ENCODE measurements at regions not wholly inside any gene's neighbourhood (a gene's known extent, or its start where the extent isn't known, plus 50 kb on each side); places are given as distances from the start of the nearest gene placed in this dataset.

DNA sequence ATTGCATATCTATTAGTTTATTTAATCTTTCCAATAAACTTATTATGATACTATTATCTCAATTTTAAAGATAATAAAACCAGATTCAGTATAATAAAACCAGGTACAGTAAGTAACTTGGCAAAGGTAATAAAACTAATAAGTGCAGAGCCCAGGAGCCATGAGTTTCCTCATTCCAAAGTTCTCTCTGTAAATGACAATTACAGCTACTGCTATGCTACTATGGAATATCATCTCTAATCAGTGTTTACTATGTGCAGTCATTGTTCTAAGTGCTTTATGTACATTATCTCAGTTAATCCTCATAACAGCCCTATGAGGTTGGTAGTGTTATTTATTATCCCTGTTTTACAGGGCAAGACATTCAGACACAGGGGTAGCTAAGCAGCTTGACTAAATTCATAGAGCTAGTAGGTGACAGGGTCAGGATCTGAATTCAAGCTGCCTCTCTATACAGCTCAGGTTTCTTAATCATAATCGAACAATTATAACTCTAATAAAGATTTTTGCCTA, 285.0 kb upstream of the PITX2 start:
- TF ChIP-seq EZH2 (optimal IDR thresholded peaks at IDR 0.05; ENCODE audit: low read depth, low read length) (no peak), CTCF (IDR thresholded peaks at IDR 0.05; ENCODE audit: low read length) (no peak), EZH2phosphoT487 (IDR thresholded peaks at IDR 0.05; ENCODE audit: low read length) (no peak)

DNA sequence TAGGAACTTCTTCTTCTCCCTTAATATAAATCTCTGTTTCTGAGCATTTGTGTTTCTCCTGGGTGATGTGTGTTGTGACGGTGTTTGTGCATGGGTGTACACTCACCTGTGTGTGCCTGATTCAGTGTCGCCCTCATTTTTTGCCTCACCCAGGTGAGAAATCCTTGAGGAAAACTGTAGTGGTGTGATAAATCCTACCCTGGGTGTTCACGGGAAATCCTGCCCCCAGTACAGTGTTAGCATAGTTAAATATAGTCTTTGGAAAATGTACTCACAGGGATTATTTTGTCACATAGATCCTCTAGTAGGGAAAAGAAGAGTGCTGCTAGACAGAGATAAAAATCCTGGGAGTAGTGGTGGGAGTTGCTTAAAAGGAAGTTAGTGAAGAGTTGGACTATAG, 291.9 kb upstream of the PITX2 start:
- H3K79me2 ChIP-seq (ENCODE audit: low read length) = no peaks in the 10 kb centered on the region
- H3K9ac ChIP-seq (ENCODE audit: low read length) = no peak overlapping the region
- no peak for TF ChIP-seq EZH2phosphoT487 (IDR thresholded peaks at IDR 0.05; ENCODE audit: low read length)
- TF ChIP-seq EZH2 (optimal IDR thresholded peaks at IDR 0.05; ENCODE audit: low read depth, low read length) = no peak
- no peak for TF ChIP-seq CTCF (IDR thresholded peaks at IDR 0.05; ENCODE audit: low read length)
- H3K4me2 ChIP-seq (ENCODE audit: low read depth, low read length) = no peak overlapping the region
- H2AFZ ChIP-seq (ENCODE audit: low read length) = no peak overlapping the region
- H3K9me2 ChIP-seq (replicated peaks; ENCODE audit: insufficient read depth, low read length) = no peaks in the 10 kb centered on the region
- H3K27me3 ChIP-seq (replicated peaks; ENCODE audit: insufficient read depth, low read length) = no peaks in the 10 kb centered on the region
- H3K9me3 ChIP-seq (replicated peaks; ENCODE audit: insufficient read depth, low read length) = no peaks in the 10 kb centered on the region
- no peaks in the 10 kb centered on the region for H3F3A ChIP-seq (ENCODE audit: insufficient read depth, low read length)
- no peak for DNase-seq
- H3K4me1 ChIP-seq (ENCODE audit: low read length) = no peaks in the 10 kb centered on the region
- no peaks in the 10 kb centered on the region for H3K36me3 ChIP-seq (replicated peaks; ENCODE audit: insufficient read depth, low read length)
- H3K4me3 ChIP-seq (ENCODE audit: low read length) = no peak overlapping the region
- H3K27ac ChIP-seq (ENCODE audit: low read length) = no peak overlapping the region
- H4K20me1 ChIP-seq (ENCODE audit: insufficient read depth, low read length) = no peaks in the 10 kb centered on the region

More for the DNA sequence above, 285.0 kb upstream of the PITX2 start:
- Histone ChIP-seq H3K4me2 (ENCODE audit: low read depth, low read length) (no peak overlapping the region), H3K27ac (ENCODE audit: low read length) (no peak overlapping the region), H3K27me3 (replicated peaks; ENCODE audit: insufficient read depth, low read length) (no peaks in the 10 kb centered on the region), H3K9me3 (replicated peaks; ENCODE audit: insufficient read depth, low read length) (no peaks in the 10 kb centered on the region), H3K4me1 (ENCODE audit: low read length) (no peaks in the 10 kb centered on the region), H4K20me1 (ENCODE audit: insufficient read depth, low read length) (no peaks in the 10 kb centered on the region), H3K9me2 (replicated peaks; ENCODE audit: insufficient read depth, low read length) (no peaks in the 10 kb centered on the region), H3K79me2 (ENCODE audit: low read length) (no peaks in the 10 kb centered on the region), H3K4me3 (ENCODE audit: low read length) (no peak overlapping the region), H2AFZ (ENCODE audit: low read length) (no peak overlapping the region), H3F3A (ENCODE audit: insufficient read depth, low read length) (no peaks in the 10 kb centered on the region), H3K36me3 (replicated peaks; ENCODE audit: insufficient read depth, low read length) (no peaks in the 10 kb centered on the region), H3K9ac (ENCODE audit: low read length) (no peak overlapping the region)
- no peak for DNase-seq

DNA sequence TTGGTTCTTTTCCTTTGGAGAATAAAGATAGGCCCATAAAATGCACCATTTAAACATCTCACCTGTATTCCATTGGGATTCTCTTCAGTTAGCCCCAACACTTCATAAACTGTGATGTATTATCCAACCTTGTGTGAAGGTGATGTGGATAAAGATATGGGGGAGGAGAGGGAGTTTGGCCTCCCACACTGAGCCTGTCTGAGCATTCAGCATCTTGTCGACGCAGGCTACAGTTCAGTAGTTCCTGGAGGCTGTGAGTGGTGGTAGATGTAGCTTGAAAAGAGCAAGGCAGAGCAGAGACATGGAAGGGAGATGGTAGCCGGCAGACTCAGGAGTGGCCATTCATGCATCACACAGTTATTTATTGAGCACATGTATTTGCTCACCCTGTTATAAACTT, 292.4 kb upstream of the PITX2 start:
- Histone ChIP-seq H3K9ac (ENCODE audit: low read length) (no peak overlapping the region), H3K4me3 (ENCODE audit: low read length) (no peak overlapping the region), H2AFZ (ENCODE audit: low read length) (no peak overlapping the region), H3K9me2 (replicated peaks; ENCODE audit: insufficient read depth, low read length) (no peaks in the 10 kb centered on the region), H3K4me1 (ENCODE audit: low read length) (no peaks in the 10 kb centered on the region), H3K27me3 (replicated peaks; ENCODE audit: insufficient read depth, low read length) (no peaks in the 10 kb centered on the region), H3K79me2 (ENCODE audit: low read length) (no peaks in the 10 kb centered on the region), H3K9me3 (replicated peaks; ENCODE audit: insufficient read depth, low read length) (no peaks in the 10 kb centered on the region), H4K20me1 (ENCODE audit: insufficient read depth, low read length) (no peaks in the 10 kb centered on the region), H3K27ac (ENCODE audit: low read length) (no peak overlapping the region), H3K4me2 (ENCODE audit: low read depth, low read length) (no peak overlapping the region), H3K36me3 (replicated peaks; ENCODE audit: insufficient read depth, low read length) (no peaks in the 10 kb centered on the region), H3F3A (ENCODE audit: insufficient read depth, low read length) (no peaks in the 10 kb centered on the region)
- no peak for TF ChIP-seq CTCF (IDR thresholded peaks at IDR 0.05; ENCODE audit: low read length)
- no peak for TF ChIP-seq EZH2 (optimal IDR thresholded peaks at IDR 0.05; ENCODE audit: low read depth, low read length)
- no peak for TF ChIP-seq EZH2phosphoT487 (IDR thresholded peaks at IDR 0.05; ENCODE audit: low read length)
- DNase-seq = no peak

Data from MM.1S (cell line).